Activated CD4-positive, alpha-beta memory T cell treated with anti-CD3 and anti-CD28 coated beads for 36 hours (primary cell): ENCODE measurements at regions not wholly inside any gene's neighbourhood (a gene's known extent, or its start where the extent isn't known, plus 50 kb on each side); places are given as distances from the start of the nearest gene placed in this dataset.

Experiments
- CTCF ChIA-PET: fragments of 350-600 bp; sonication (Branson Sonifier 250); formaldehyde crosslinking; loops from one replicate; lab custom pipeline; 2021; ENCODE audit warnings: antibody characterized with exemption, inconsistent platforms; lab: Charles Lee
- POLR2A ChIA-PET: fragments of 350-600 bp; sonication (Branson Sonifier 250); formaldehyde crosslinking; loops from one replicate; lab custom pipeline; 2021; ENCODE audit warnings: antibody characterized with exemption; lab: Charles Lee
- DNase-seq: peaks from one replicate; pipeline ENCODE4 v3.0.0-alpha.2; 2020
- H3K27ac Mint-ChIP-seq: one replicate; pipeline ENCODE4 v1.8.0; 2021; ENCODE audit warnings: mixed read lengths
- H3K27me3 Mint-ChIP-seq: one replicate; pipeline ENCODE4 v1.8.0; 2021; ENCODE audit warnings: mixed read lengths
- H3K36me3 Mint-ChIP-seq: one replicate; pipeline ENCODE4 v1.8.0; 2021; ENCODE audit warnings: mixed read lengths
- H3K4me1 Mint-ChIP-seq: one replicate; pipeline ENCODE4 v1.8.0; 2021; ENCODE audit warnings: low read depth, mixed read lengths
- H3K4me3 Mint-ChIP-seq: one replicate; pipeline ENCODE4 v1.8.0; 2021; ENCODE audit warnings: mild to moderate bottlenecking, mixed read lengths
- H3K9me3 Mint-ChIP-seq: one replicate; pipeline ENCODE4 v1.8.0; 2021; ENCODE audit warnings: mixed read lengths
- intact Hi-C: fragments of 100-400 bp; cut with micrococcal nuclease; formaldehyde crosslinking; loops from one replicate; pipeline ENCODE4 v1.15.1; 2023

GRCh38 chr7:84390845-84391244 lies 196.3 kb upstream of the SEMA3A start:
- no peaks in the 10 kb centered on the region for H3K27me3 Mint-ChIP-seq
- ChIA-PET CTCF (no interaction called here), POLR2A (no interaction called here)
- no peak for DNase-seq
- H3K4me1 Mint-ChIP-seq: no peaks in the 10 kb centered on the region
- no peak overlapping the region for H3K27ac Mint-ChIP-seq
- no peak overlapping the region for H3K4me3 Mint-ChIP-seq
- intact Hi-C loops: no loop called here
- no peaks in the 10 kb centered on the region for H3K9me3 Mint-ChIP-seq
- no peaks in the 10 kb centered on the region for H3K36me3 Mint-ChIP-seq

GRCh38 chr7:84389242-84389641 lies 194.7 kb upstream of the SEMA3A start:
- POLR2A ChIA-PET: no interaction called here
- CTCF ChIA-PET: no interaction called here
- H3K4me1 Mint-ChIP-seq: no peaks in the 10 kb centered on the region
- H3K9me3 Mint-ChIP-seq: no peaks in the 10 kb centered on the region
- no peak for DNase-seq
- H3K27ac Mint-ChIP-seq: no peak overlapping the region
- intact Hi-C loops: no loop called here
- H3K27me3 Mint-ChIP-seq: no peaks in the 10 kb centered on the region
- no peaks in the 10 kb centered on the region for H3K36me3 Mint-ChIP-seq
- H3K4me3 Mint-ChIP-seq: no peak overlapping the region

- Mint-ChIP-seq H3K27me3 (no peaks in the 10 kb centered on the region), H3K36me3 (no peaks in the 10 kb centered on the region), H3K9me3 (no peaks in the 10 kb centered on the region), H3K4me3 (no peak overlapping the region), H3K4me1 (no peaks in the 10 kb centered on the region), H3K27ac (no peak overlapping the region)
- intact Hi-C loops: no loop called here
- DNase-seq: no peak
- POLR2A ChIA-PET: no interaction called here
- CTCF ChIA-PET: no interaction called here
These were observed 193.0 kb upstream of the SEMA3A start for GRCh38 chr7:84387595-84387994.

GRCh38 chr7:84384417-84384816 lies 189.8 kb upstream of the SEMA3A start:
- Mint-ChIP-seq H3K4me1 (no peaks in the 10 kb centered on the region), H3K9me3 (peaks cover 5% of the 10 kb centered on the region), H3K27ac (no peak overlapping the region), H3K36me3 (no peaks in the 10 kb centered on the region), H3K27me3 (no peaks in the 10 kb centered on the region), H3K4me3 (no peak overlapping the region)
- intact Hi-C loops: no loop called here
- no peak for DNase-seq
- CTCF ChIA-PET: no interaction called here
- POLR2A ChIA-PET: no interaction called here

- H3K4me1 Mint-ChIP-seq: no peaks in the 10 kb centered on the region
- no peak for DNase-seq
- no peaks in the 10 kb centered on the region for H3K36me3 Mint-ChIP-seq
- no peak overlapping the region for H3K4me3 Mint-ChIP-seq
- peaks cover 5% of the 10 kb centered on the region for H3K9me3 Mint-ChIP-seq
- POLR2A ChIA-PET: no interaction called here
- no peak overlapping the region for H3K27ac Mint-ChIP-seq
- CTCF ChIA-PET: interaction anchor here (1.0 kb wide), 1 partner anchor 76 kb away, joined by 3 read pairs; no protein-coding TSS in a partner anchor
- H3K27me3 Mint-ChIP-seq: no peaks in the 10 kb centered on the region
- intact Hi-C loops: no loop called here
These were observed 184.9 kb upstream of the SEMA3A start for GRCh38 chr7:84379446-84379845.

- no peak overlapping the region for H3K27ac Mint-ChIP-seq
- H3K4me3 Mint-ChIP-seq: no peak overlapping the region
- intact Hi-C loops: no loop called here
- no peaks in the 10 kb centered on the region for H3K27me3 Mint-ChIP-seq
- ChIA-PET CTCF (interaction anchor here (1.0 kb wide), 1 partner anchor 11 kb away, joined by 3 read pairs; no protein-coding TSS in a partner anchor), POLR2A (no interaction called here)
- no peaks in the 10 kb centered on the region for H3K36me3 Mint-ChIP-seq
- DNase-seq: no peak
- no peaks in the 10 kb centered on the region for H3K4me1 Mint-ChIP-seq
- no peaks in the 10 kb centered on the region for H3K9me3 Mint-ChIP-seq
These were observed 178.1 kb upstream of the SEMA3A start for GRCh38 chr7:84372712-84373111.

GRCh38 chr7:84372155-84372621 lies 177.6 kb upstream of the SEMA3A start:
- CTCF ChIA-PET: no interaction called here

GRCh38 chr7:84370114-84370513 lies 175.5 kb upstream of the SEMA3A start:
- Mint-ChIP-seq H3K27ac (no peak overlapping the region), H3K4me3 (no peak overlapping the region), H3K4me1 (no peaks in the 10 kb centered on the region), H3K36me3 (no peaks in the 10 kb centered on the region), H3K27me3 (no peaks in the 10 kb centered on the region), H3K9me3 (no peaks in the 10 kb centered on the region)
- ChIA-PET CTCF (no interaction called here), POLR2A (no interaction called here)
- DNase-seq: no peak
- intact Hi-C loops: no loop called here

More at GRCh38 chr7:84372155-84372621, 177.6 kb upstream of the SEMA3A start:
- Mint-ChIP-seq H3K27me3 (no peaks in the 10 kb centered on the region), H3K4me1 (no peaks in the 10 kb centered on the region), H3K9me3 (no peaks in the 10 kb centered on the region), H3K4me3 (no peak overlapping the region), H3K27ac (no peak overlapping the region), H3K36me3 (no peaks in the 10 kb centered on the region)
- POLR2A ChIA-PET: no interaction called here
- intact Hi-C loops: no loop called here
- no peak for DNase-seq

- H3K9me3 Mint-ChIP-seq: no peaks in the 10 kb centered on the region
- no peaks in the 10 kb centered on the region for H3K27me3 Mint-ChIP-seq
- H3K36me3 Mint-ChIP-seq: no peaks in the 10 kb centered on the region
- no peak overlapping the region for H3K4me3 Mint-ChIP-seq
- intact Hi-C loops: no loop called here
- POLR2A ChIA-PET: no interaction called here
- DNase-seq: no peak
- CTCF ChIA-PET: no interaction called here
- H3K4me1 Mint-ChIP-seq: no peaks in the 10 kb centered on the region
- no peak overlapping the region for H3K27ac Mint-ChIP-seq
These were observed 173.5 kb upstream of the SEMA3A start for GRCh38 chr7:84368122-84368521.

- Mint-ChIP-seq H3K9me3 (no peaks in the 10 kb centered on the region), H3K36me3 (no peaks in the 10 kb centered on the region), H3K4me3 (no peak overlapping the region), H3K27me3 (no peaks in the 10 kb centered on the region), H3K27ac (no peak overlapping the region), H3K4me1 (no peaks in the 10 kb centered on the region)
- POLR2A ChIA-PET: no interaction called here
- intact Hi-C loops: no loop called here
- DNase-seq: no peak
- CTCF ChIA-PET: no interaction called here
These were observed 170.1 kb upstream of the SEMA3A start for GRCh38 chr7:84364708-84365107.

- Mint-ChIP-seq H3K4me3 (no peak overlapping the region), H3K27me3 (no peaks in the 10 kb centered on the region), H3K36me3 (no peaks in the 10 kb centered on the region), H3K4me1 (no peaks in the 10 kb centered on the region), H3K9me3 (peaks cover 1% of the 10 kb centered on the region), H3K27ac (no peak overlapping the region)
- POLR2A ChIA-PET: no interaction called here
- CTCF ChIA-PET: interaction anchor here (0.6 kb wide), 1 partner anchor 96 kb away, joined by 3 read pairs; no protein-coding TSS in a partner anchor
- no peak for DNase-seq
- intact Hi-C loops: no loop called here
These were observed 169.2 kb upstream of the SEMA3A start for GRCh38 chr7:84363741-84364140.

- H3K4me3 Mint-ChIP-seq: no peak overlapping the region
- DNase-seq: no peak
- intact Hi-C loops: no loop called here
- ChIA-PET POLR2A (no interaction called here), CTCF (no interaction called here)
- H3K4me1 Mint-ChIP-seq: no peaks in the 10 kb centered on the region
- no peaks in the 10 kb centered on the region for H3K27me3 Mint-ChIP-seq
- H3K27ac Mint-ChIP-seq: no peak overlapping the region
- H3K36me3 Mint-ChIP-seq: no peaks in the 10 kb centered on the region
- H3K9me3 Mint-ChIP-seq: peaks cover 5% of the 10 kb centered on the region
These were observed 168.2 kb upstream of the SEMA3A start for GRCh38 chr7:84362828-84363227.

- intact Hi-C loops: no loop called here
- Mint-ChIP-seq H3K27ac (no peak overlapping the region), H3K27me3 (no peaks in the 10 kb centered on the region), H3K36me3 (no peaks in the 10 kb centered on the region), H3K4me3 (no peak overlapping the region), H3K4me1 (no peaks in the 10 kb centered on the region), H3K9me3 (peaks cover 5% of the 10 kb centered on the region)
- ChIA-PET CTCF (no interaction called here), POLR2A (no interaction called here)
- no peak for DNase-seq
These were observed 167.8 kb upstream of the SEMA3A start for GRCh38 chr7:84362360-84362759.
